Activated T-helper 17 cell treated with anti-CD3 and anti-CD28 coated beads, Interleukin-2, amount 50 U/mL, for 72 hours (primary cell): ENCODE measurements at regions not wholly inside any gene's neighbourhood (a gene's known extent, or its start where the extent isn't known, plus 50 kb on each side); places are given as distances from the start of the nearest gene placed in this dataset.
"Not testable (repeated sequence)": the region's sequence is repeated elsewhere in the genome, so short reads cannot be mapped to it uniquely, and the experiment has no call there.

Experiments used
- ATAC-seq: fragments of 150-1000 bp; cut with Tn5 transposase; replicated peaks from 2 replicates; pipeline ENCODE4 v1.10.0; 2021; ENCODE audit warnings: mild to moderate bottlenecking, moderate library complexity
- H3K27ac Mint-ChIP-seq: one replicate; pipeline ENCODE4 v1.8.0; 2022; ENCODE audit warnings: mixed read lengths
- H3K27me3 Mint-ChIP-seq: one replicate; pipeline ENCODE4 v1.8.0; 2022; ENCODE audit warnings: mixed read lengths
- H3K36me3 Mint-ChIP-seq: one replicate; pipeline ENCODE4 v1.8.0; 2022; ENCODE audit warnings: low read depth, mild to moderate bottlenecking, mixed read lengths
- H3K4me1 Mint-ChIP-seq: one replicate; pipeline ENCODE4 v1.8.0; 2022; ENCODE audit warnings: mixed read lengths
- H3K4me3 Mint-ChIP-seq: one replicate; pipeline ENCODE4 v1.8.0; 2022; ENCODE audit warnings: mild to moderate bottlenecking, mixed read lengths
- H3K9me3 Mint-ChIP-seq: one replicate; pipeline ENCODE4 v1.8.0; 2022; ENCODE audit warnings: mixed read lengths

GRCh38 chr21:41576013-41576615 lies 68.2 kb upstream of the TMPRSS2 start:
- Mint-ChIP-seq H3K27me3 (peaks cover 10% of the 10 kb centered on the region), H3K9me3 (peaks cover 7% of the 10 kb centered on the region), H3K36me3 (no peaks in the 10 kb centered on the region), H3K27ac (no peak overlapping the region), H3K4me1 (no peaks in the 10 kb centered on the region), H3K4me3 (no peak overlapping the region)
- ATAC-seq: no peak

DNA sequence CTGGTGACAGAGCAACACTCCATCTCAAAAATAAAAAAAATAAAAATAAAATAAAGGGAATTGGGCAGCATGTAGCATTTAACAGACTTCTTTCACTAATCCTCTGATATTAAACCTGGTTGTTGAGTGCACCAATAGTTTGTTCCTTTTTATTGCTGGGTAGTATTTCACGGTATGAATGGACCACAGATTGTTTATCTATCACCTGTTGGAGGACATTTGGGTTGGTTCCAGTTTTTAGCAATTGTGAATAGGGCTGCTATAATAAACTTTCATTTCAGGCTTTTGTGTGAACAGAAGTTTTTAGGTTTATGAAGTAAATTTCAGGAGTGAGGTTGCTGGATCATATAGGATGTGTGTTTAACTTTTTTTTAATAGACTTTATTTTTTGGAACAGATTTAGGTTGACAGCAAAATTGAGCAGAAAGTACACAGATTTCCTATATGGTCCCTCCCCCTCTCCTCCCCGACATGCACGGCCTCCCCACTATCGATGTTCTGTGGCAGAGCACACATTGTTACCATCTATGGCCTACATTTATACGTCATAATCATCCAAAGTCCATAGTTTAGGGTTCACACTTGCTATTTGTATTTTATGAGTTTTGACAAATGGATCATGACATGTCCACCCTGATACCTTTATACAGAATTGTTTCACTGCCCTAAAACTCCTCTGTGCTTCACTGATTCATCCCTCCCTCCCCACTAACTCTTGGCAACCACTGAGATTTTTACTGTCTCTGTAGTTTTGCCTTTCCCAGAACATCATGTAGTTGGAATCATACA lies 66.1 kb upstream of the TMPRSS2 start:
- H3K4me3 Mint-ChIP-seq: no peak overlapping the region
- no peak overlapping the region for H3K27ac Mint-ChIP-seq
- no peaks in the 10 kb centered on the region for H3K36me3 Mint-ChIP-seq
- no peaks in the 10 kb centered on the region for H3K4me1 Mint-ChIP-seq
- no peak for ATAC-seq
- H3K27me3 Mint-ChIP-seq: peaks cover 5% of the 10 kb centered on the region
- H3K9me3 Mint-ChIP-seq: peaks cover 7% of the 10 kb centered on the region

GRCh38 chr21:41571938-41572510 lies 64.1 kb upstream of the TMPRSS2 start:
- H3K4me3 Mint-ChIP-seq: no peak overlapping the region
- H3K36me3 Mint-ChIP-seq: no peaks in the 10 kb centered on the region
- H3K4me1 Mint-ChIP-seq: no peaks in the 10 kb centered on the region
- no peak overlapping the region for H3K27ac Mint-ChIP-seq
- H3K27me3 Mint-ChIP-seq: peaks cover 13% of the 10 kb centered on the region
- ATAC-seq: no peak
- no peaks in the 10 kb centered on the region for H3K9me3 Mint-ChIP-seq

- no peaks in the 10 kb centered on the region for H3K9me3 Mint-ChIP-seq
Observed at GRCh38 chr21:41570791-41571355, 62.9 kb upstream of the TMPRSS2 start.

DNA sequence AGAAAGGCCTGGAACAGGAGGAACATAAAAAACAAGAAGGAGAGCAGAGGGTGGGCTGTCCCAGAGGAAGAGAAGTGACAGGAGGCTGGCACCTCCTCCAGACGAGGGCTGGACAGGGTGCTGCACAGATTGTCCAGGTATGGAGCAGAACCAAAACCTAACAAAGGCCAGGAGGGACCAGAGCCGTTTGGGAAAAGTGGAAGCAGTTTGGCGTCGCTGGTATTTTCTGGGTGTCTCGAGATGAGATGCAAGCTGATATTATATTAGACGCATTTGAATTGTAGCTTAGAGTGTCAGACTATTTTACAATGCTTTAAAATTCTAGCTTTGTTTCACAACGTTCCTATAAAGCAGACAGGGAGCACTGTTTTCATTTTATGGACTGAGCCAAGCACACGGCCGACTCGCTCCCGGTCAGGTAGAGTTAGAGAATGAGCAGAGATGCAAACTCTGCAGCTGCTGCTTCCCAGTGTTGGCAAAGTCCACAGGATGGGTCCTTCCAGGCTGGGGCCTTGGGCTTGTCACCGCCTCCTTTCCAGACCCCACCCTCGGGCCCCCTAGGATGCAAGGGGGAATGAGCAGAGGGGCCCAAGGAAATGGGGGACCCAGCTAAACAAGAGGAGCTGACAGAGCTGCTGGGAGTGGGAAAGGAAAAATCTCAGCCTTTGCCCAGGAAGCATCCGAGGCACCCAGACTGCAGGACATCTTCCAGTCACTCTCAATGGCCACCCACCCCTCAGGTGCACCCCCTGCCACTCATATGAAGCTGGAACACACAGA lies 60.8 kb upstream of the TMPRSS2 start:
- Mint-ChIP-seq H3K27ac (no peak overlapping the region), H3K36me3 (no peaks in the 10 kb centered on the region), H3K4me3 (no peak overlapping the region), H3K4me1 (peaks cover 5% of the 10 kb centered on the region), H3K27me3 (peaks cover 11% of the 10 kb centered on the region), H3K9me3 (no peaks in the 10 kb centered on the region)
- ATAC-seq: no peak

More at GRCh38 chr21:41570791-41571355, 62.9 kb upstream of the TMPRSS2 start:
- peaks cover 16% of the 10 kb centered on the region for H3K27me3 Mint-ChIP-seq
- ATAC-seq: peak; percentile 24
- H3K4me1 Mint-ChIP-seq: no peaks in the 10 kb centered on the region
- H3K36me3 Mint-ChIP-seq: no peaks in the 10 kb centered on the region
- no peak overlapping the region for H3K4me3 Mint-ChIP-seq
- H3K27ac Mint-ChIP-seq: no peak overlapping the region

GRCh38 chr21:41567901-41568510 lies 60.0 kb upstream of the TMPRSS2 start:
- Mint-ChIP-seq H3K27ac (no peak overlapping the region), H3K4me1 (peaks cover 5% of the 10 kb centered on the region), H3K36me3 (no peaks in the 10 kb centered on the region), H3K27me3 (peaks cover 11% of the 10 kb centered on the region), H3K9me3 (no peaks in the 10 kb centered on the region), H3K4me3 (no peak overlapping the region)
- no peak for ATAC-seq

- not testable (repeated sequence) for H3K27ac Mint-ChIP-seq, H3K4me1 Mint-ChIP-seq, ATAC-seq, H3K36me3 Mint-ChIP-seq, H3K4me3 Mint-ChIP-seq, H3K9me3 Mint-ChIP-seq
- peaks cover 11% of the 10 kb centered on the region for H3K27me3 Mint-ChIP-seq
Observed at GRCh38 chr21:41567237-41567636, 59.3 kb upstream of the TMPRSS2 start.

GRCh38 chr21:41566500-41567014 lies 58.6 kb upstream of the TMPRSS2 start:
- H3K4me1 Mint-ChIP-seq: peaks cover 5% of the 10 kb centered on the region
- H3K27ac Mint-ChIP-seq: no peak overlapping the region
- no peak for ATAC-seq
- H3K36me3 Mint-ChIP-seq: no peaks in the 10 kb centered on the region
- no peak overlapping the region for H3K4me3 Mint-ChIP-seq
- peaks cover 13% of the 10 kb centered on the region for H3K27me3 Mint-ChIP-seq
- no peaks in the 10 kb centered on the region for H3K9me3 Mint-ChIP-seq

GRCh38 chr21:41565550-41565949 lies 57.6 kb upstream of the TMPRSS2 start:
- peak overlapping the region; percentile 10 for H3K4me3 Mint-ChIP-seq
- H3K27ac Mint-ChIP-seq: peak overlapping the region; percentile 65
- H3K27me3 Mint-ChIP-seq: peaks cover 16% of the 10 kb centered on the region
- no peak for ATAC-seq
- peaks cover 5% of the 10 kb centered on the region for H3K4me1 Mint-ChIP-seq
- H3K9me3 Mint-ChIP-seq: no peaks in the 10 kb centered on the region
- H3K36me3 Mint-ChIP-seq: no peaks in the 10 kb centered on the region

GRCh38 chr21:41564871-41565274 lies 56.9 kb upstream of the TMPRSS2 start:
- Mint-ChIP-seq H3K9me3 (no peaks in the 10 kb centered on the region), H3K36me3 (no peaks in the 10 kb centered on the region), H3K4me1 (peaks cover 5% of the 10 kb centered on the region), H3K27me3 (peaks cover 16% of the 10 kb centered on the region), H3K27ac (peak overlapping the region; percentile 65), H3K4me3 (peak overlapping the region; percentile 10)
- peak; percentile 60 for ATAC-seq

DNA sequence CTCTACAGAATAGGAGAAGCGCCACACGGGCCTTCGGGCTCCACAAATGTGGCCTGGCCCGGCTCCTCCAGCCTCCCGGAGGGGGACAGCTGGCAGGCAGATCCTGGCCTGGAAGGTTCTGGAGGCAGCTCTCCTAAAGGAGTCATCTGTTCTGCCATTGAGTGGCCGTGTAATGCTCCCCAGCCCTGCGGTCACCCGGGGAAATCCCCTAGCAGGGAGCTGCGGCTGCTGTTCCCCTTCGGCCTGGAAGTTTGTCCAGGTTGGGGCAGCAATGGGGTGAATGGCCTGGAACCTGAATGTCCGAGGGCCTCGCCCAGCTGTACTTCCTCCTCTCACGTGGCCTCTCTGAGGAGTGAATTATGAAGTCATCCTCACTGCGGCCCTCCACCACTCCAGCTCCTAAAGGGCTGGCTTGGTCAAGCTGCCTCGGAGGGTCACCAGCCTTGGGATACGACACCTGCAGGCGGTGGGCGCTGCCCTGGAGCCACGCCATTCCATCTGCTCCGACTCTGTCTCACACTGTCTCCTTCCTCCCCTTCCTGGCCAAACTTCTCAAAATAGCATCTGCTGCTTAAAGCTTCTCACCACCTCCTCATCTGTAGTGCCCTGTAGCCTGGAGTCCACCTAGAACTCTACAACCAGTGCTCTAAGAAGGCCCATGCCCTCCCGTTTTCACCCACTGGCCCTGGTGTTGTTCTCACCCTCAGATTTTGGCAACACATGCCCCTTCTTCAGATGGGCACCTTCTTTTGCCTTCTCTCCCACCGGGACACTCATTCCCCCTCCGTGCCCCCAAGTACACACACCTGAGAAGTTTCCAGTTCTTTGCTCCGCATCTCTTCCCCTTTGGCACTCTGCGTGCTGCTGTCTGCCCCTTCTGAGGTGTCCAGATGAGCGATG lies 54.4 kb upstream of the TMPRSS2 start:
- no peaks in the 10 kb centered on the region for H3K36me3 Mint-ChIP-seq
- no peak overlapping the region for H3K4me3 Mint-ChIP-seq
- ATAC-seq: no peak
- peak overlapping the region; percentile 3 for H3K27ac Mint-ChIP-seq
- peaks cover 9% of the 10 kb centered on the region for H3K4me1 Mint-ChIP-seq
- H3K9me3 Mint-ChIP-seq: no peaks in the 10 kb centered on the region
- peaks cover 18% of the 10 kb centered on the region for H3K27me3 Mint-ChIP-seq

DNA sequence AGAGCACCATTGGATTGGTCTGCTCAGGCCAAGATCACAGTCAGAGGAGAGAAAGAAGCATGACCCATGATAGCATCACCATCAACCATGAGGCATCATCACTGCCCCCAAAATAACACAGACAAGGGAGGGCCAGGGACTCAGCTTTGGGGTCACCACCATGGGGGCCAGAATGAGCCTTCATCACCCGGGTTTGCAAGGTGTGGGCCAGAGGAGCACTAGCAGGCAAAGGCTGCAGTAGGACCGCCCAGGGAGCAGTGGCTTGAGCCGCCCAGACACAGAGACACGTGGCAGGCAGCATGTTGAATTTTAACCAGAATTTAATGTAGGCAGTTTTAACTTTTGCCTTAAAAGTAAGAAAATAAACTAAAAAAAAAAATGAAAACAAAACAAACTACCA lies 53.7 kb upstream of the TMPRSS2 start:
- H3K27me3 Mint-ChIP-seq: peaks cover 22% of the 10 kb centered on the region
- no peak overlapping the region for H3K4me3 Mint-ChIP-seq
- no peaks in the 10 kb centered on the region for H3K36me3 Mint-ChIP-seq
- peaks cover 9% of the 10 kb centered on the region for H3K4me1 Mint-ChIP-seq
- ATAC-seq: no peak
- H3K27ac Mint-ChIP-seq: no peak overlapping the region
- no peaks in the 10 kb centered on the region for H3K9me3 Mint-ChIP-seq

GRCh38 chr21:41560661-41561158 lies 52.8 kb upstream of the TMPRSS2 start:
- no peak for ATAC-seq
- H3K27ac Mint-ChIP-seq: no peak overlapping the region
- H3K9me3 Mint-ChIP-seq: no peaks in the 10 kb centered on the region
- no peaks in the 10 kb centered on the region for H3K36me3 Mint-ChIP-seq
- H3K4me1 Mint-ChIP-seq: peaks cover 9% of the 10 kb centered on the region
- peak overlapping the region; percentile 34 for H3K4me3 Mint-ChIP-seq
- peaks cover 23% of the 10 kb centered on the region for H3K27me3 Mint-ChIP-seq
